Common myeloid progenitor, CD34-positive (primary cell): ENCODE measurements at regions not wholly inside any gene's neighbourhood (a gene's known extent, or its start where the extent isn't known, plus 50 kb on each side); places are given as distances from the start of the nearest gene placed in this dataset.
A peak's percentile ranks its signal among the peaks of the same experiment; 100 is the strongest.

Experiments
- CTCF ChIA-PET: fragments of 350-600 bp; sonication (Branson Sonifier 250); formaldehyde crosslinking; loops from one replicate; lab custom pipeline; 2021; ENCODE audit warnings: antibody characterized with exemption; lab: Charles Lee
- POLR2A ChIA-PET: fragments of 350-600 bp; sonication (Branson Sonifier 250); formaldehyde crosslinking; loops from one replicate; lab custom pipeline; 2021; ENCODE audit warnings: antibody characterized with exemption; lab: Charles Lee
- DNase-seq, 3 donors: peaks; one replicate each; pipeline versions ENCODE4 v3.0.0 to v3.0.0-alpha.2; 2013
- H3K27ac ChIP-seq, 2 experiments: 1 replicate in 1 of 2; 2 replicates in 1 of 2; pipeline ENCODE4 v1.7.0; 2013; ENCODE audit warnings: inconsistent platforms in 2 of 2, low read length in 2 of 2, mild to moderate bottlenecking in 2 of 2, low read depth in 1 of 2, moderate library complexity in 1 of 2; ENCODE audit not compliant: severe bottlenecking in 2 of 2, insufficient read depth in 1 of 2, poor library complexity in 1 of 2
- H3K27me3 ChIP-seq, 5 experiments: replicated peaks in 2 of 5; 1 replicate in 3 of 5; 2 replicates in 2 of 5; pipeline versions ENCODE4 v1.6.1 to v1.7.0; 2013; ENCODE audit warnings: low read length in 4 of 5, mild to moderate bottlenecking in 2 of 5, moderate library complexity in 2 of 5, inconsistent platforms in 1 of 5; ENCODE audit not compliant: insufficient read depth in 5 of 5, control insufficient read depth in 4 of 5
- H3K36me3 ChIP-seq, 4 experiments: 1 replicate in 2 of 4; 2 replicates in 2 of 4; pipeline versions ENCODE4 v1.6.1 to v1.7.0; 2013; ENCODE audit warnings: low read length in 3 of 4, control low read depth in 1 of 4, mild to moderate bottlenecking in 1 of 4; ENCODE audit not compliant: control insufficient read depth in 4 of 4, insufficient read depth in 4 of 4
- H3K4me1 ChIP-seq, 4 experiments: 1 replicate in 3 of 4; 2 replicates in 1 of 4; pipeline versions ENCODE4 v1.6.1 to v1.7.1; 2013; ENCODE audit warnings: low read length in 3 of 4, mild to moderate bottlenecking in 3 of 4, control low read depth in 1 of 4, inconsistent platforms in 1 of 4, moderate library complexity in 1 of 4; ENCODE audit not compliant: control insufficient read depth in 4 of 4, insufficient read depth in 4 of 4; ENCODE audit errors: control extremely low read depth in 1 of 4
- H3K4me3 ChIP-seq, 7 experiments: 1 replicate in 4 of 7; 2 replicates in 3 of 7; pipeline versions ENCODE4 v1.5.1 to v1.7.0; 2013; ENCODE audit warnings: mild to moderate bottlenecking in 7 of 7, low read length in 6 of 7, moderate library complexity in 6 of 7, inconsistent platforms in 2 of 7, low read depth in 2 of 7, control low read depth in 1 of 7; ENCODE audit not compliant: insufficient read depth in 4 of 7, control insufficient read depth in 1 of 7; ENCODE audit errors: extremely low read depth in 1 of 7
- H3K9me3 ChIP-seq, 5 experiments: 1 replicate in 4 of 5; 2 replicates in 1 of 5; pipeline versions ENCODE4 v1.6.1 to v1.7.1; 2013; ENCODE audit warnings: low read length in 4 of 5, mild to moderate bottlenecking in 2 of 5, inconsistent platforms in 1 of 5, low read depth in 1 of 5, moderate library complexity in 1 of 5; ENCODE audit not compliant: control insufficient read depth in 4 of 5, insufficient read depth in 2 of 5; ENCODE audit errors: control extremely low read depth in 1 of 5
- WGBS: methylation state at CpG from one replicate; pipeline ENCODE4 v1.1.5; 2013; ENCODE audit not compliant: insufficient coverage; 5-methylcytosine and 5-hydroxymethylcytosine counted together

- 86% methylated on average over 3 of the region's 7 CpGs for WGBS
- no peak for DNase-seq
- no peaks in the 10 kb centered on the region for H3K4me1 ChIP-seq
- no peaks in the 10 kb centered on the region for H3K27me3 ChIP-seq
- POLR2A ChIA-PET, result no interaction called here
- H3K27ac ChIP-seq, result no peak overlapping the region
- no peaks in the 10 kb centered on the region for H3K36me3 ChIP-seq
- peaks cover 0 to 2% (median 0%) of the 10 kb centered on the region in 5 experiments for H3K9me3 ChIP-seq
- H3K4me3 ChIP-seq, result no peak overlapping the region
- CTCF ChIA-PET, result interaction anchor here (1.2 kb wide), 1 partner anchor 9 kb away, joined by 3 read pairs; no protein-coding TSS in a partner anchor
These were observed 486.4 kb upstream of the DAB1 start for GRCh38 chr1:57910305-57910704.

DNA sequence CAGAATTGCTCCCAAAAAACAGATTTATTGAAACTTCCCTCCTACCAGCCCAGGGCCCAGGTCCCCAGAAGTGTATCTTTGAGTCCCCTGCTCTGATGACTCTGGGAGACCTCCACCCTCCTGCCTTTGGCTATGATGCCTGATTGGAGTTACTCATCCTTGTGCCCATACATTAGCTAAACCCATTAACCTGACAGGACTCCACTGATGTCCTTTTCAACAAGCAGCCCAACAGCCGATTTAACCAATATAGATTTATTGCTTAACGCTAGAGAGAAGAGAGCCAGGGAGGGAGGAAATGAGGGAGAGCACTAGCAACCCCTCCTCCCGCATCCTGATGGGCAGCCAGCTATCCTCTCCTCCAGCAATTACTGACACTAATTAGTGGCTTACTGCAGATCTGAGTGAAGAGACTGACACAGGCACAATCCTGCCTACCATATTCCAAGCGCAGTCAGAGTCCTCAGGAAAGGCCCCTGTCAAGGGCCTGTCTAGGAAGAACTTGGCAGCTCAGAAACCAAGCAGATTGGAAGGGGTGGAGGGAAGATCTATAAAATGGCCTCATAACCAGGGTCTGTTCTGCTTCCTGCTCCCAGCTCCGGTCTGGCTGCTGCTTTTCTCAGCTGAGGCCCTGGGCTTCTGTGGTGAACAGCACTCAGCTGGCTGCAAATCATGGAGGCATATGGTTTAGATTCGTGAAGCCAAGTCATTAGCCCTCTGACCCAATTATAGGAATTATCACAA is 484.5 kb upstream of the DAB1 start:
- Histone ChIP-seq H3K9me3 (peaks cover 0 to 5% (median 0%) of the 10 kb centered on the region in 5 experiments), H3K27ac (no peak overlapping the region), H3K27me3 (no peaks in the 10 kb centered on the region), H3K4me3 (no peak overlapping the region), H3K4me1 (no peaks in the 10 kb centered on the region), H3K36me3 (no peaks in the 10 kb centered on the region)
- ChIA-PET POLR2A (no interaction called here), CTCF (no interaction called here)
- no peak for DNase-seq
- WGBS, result 100% methylated on average over 2 of the region's 6 CpGs

- ChIA-PET POLR2A (no interaction called here), CTCF (interaction anchor here (0.6 kb wide), 1 partner anchor 8 kb away, joined by 3 read pairs; no protein-coding TSS in a partner anchor)
- peak overlapping the region in 1 of 7 experiments; percentile 3 for H3K4me3 ChIP-seq
- H3K9me3 ChIP-seq, result peaks cover 0 to 3% (median 0%) of the 10 kb centered on the region in 5 experiments
- no peaks in the 10 kb centered on the region for H3K4me1 ChIP-seq
- no peak for DNase-seq
- peaks cover 0 to 2% (median 0%) of the 10 kb centered on the region in 5 experiments for H3K27me3 ChIP-seq
- 92% methylated on average over 5 of the region's 7 CpGs for WGBS
- no peak overlapping the region for H3K27ac ChIP-seq
- H3K36me3 ChIP-seq, result no peaks in the 10 kb centered on the region
These were observed 477.5 kb upstream of the DAB1 start for GRCh38 chr1:57901208-57901919.

GRCh38 chr1:57898531-57898930 is 474.7 kb upstream of the DAB1 start:
- Histone ChIP-seq H3K9me3 (no peaks in the 10 kb centered on the region), H3K4me3 (no peak overlapping the region), H3K27me3 (peaks cover 0 to 2% (median 0%) of the 10 kb centered on the region in 5 experiments), H3K36me3 (no peaks in the 10 kb centered on the region), H3K4me1 (no peaks in the 10 kb centered on the region), H3K27ac (no peak overlapping the region)
- POLR2A ChIA-PET, result no interaction called here
- CTCF ChIA-PET, result no interaction called here
- 100% methylated on average over 1 of the region's 7 CpGs for WGBS
- DNase-seq, result no peak

DNA sequence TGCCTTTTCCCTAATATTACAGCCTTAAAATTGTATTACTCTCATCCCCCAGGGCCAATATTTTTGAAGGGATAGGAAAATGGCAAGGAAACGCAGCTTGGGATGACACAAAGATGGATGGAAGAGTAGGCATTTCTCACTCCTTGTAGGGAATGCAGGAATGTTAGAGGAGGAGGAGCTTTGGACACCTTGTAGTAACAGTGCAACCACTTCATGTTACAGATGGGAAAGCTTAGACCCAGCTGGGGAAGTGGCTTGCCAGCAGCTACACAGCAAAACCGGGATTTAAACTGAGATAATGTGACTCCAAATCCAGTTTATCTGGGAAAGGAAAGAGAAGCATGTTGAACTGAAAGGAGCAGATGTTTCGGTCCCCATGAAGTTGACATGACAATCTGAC is 473.7 kb upstream of the DAB1 start:
- CTCF ChIA-PET, result no interaction called here
- no peaks in the 10 kb centered on the region for H3K36me3 ChIP-seq
- H3K4me3 ChIP-seq, result no peak overlapping the region
- WGBS, result 94% methylated on average over 3 of the region's 3 CpGs
- H3K27me3 ChIP-seq, result peaks cover 0 to 2% (median 0%) of the 10 kb centered on the region in 5 experiments
- H3K9me3 ChIP-seq, result no peaks in the 10 kb centered on the region
- DNase-seq, result no peak
- H3K4me1 ChIP-seq, result no peaks in the 10 kb centered on the region
- no peak overlapping the region for H3K27ac ChIP-seq
- POLR2A ChIA-PET, result no interaction called here

DNA sequence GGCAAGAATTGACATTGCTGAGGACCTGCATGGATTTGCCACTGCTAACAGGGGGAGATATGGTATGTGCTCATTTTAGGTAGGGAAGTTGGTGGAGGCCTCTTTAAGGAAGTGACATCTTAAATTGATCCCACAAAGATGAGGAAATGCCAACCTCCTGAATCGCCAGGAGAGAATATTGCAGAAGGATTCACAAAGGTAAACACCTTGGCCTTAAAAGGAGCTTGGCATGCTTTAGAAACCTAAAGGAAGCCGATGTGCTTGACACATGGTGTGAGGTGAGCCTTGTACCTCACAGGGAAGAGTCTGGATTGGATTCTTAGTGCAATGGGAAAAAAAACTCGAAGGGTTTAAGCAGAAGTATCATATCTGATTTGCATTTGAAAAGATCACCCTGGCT is 470.5 kb upstream of the DAB1 start:
- H3K9me3 ChIP-seq, result no peaks in the 10 kb centered on the region
- H3K36me3 ChIP-seq, result no peaks in the 10 kb centered on the region
- peaks cover 0 to 2% (median 0%) of the 10 kb centered on the region in 5 experiments for H3K27me3 ChIP-seq
- no peak overlapping the region for H3K4me3 ChIP-seq
- POLR2A ChIA-PET, result no interaction called here
- CTCF ChIA-PET, result no interaction called here
- no peak for DNase-seq
- WGBS, result 65% methylated on average over 3 of the region's 3 CpGs
- H3K4me1 ChIP-seq, result no peaks in the 10 kb centered on the region
- no peak overlapping the region for H3K27ac ChIP-seq

- no peaks in the 10 kb centered on the region for H3K27me3 ChIP-seq
- ChIA-PET CTCF (no interaction called here), POLR2A (no interaction called here)
- no peaks in the 10 kb centered on the region for H3K36me3 ChIP-seq
- DNase-seq, result no peak
- no peaks in the 10 kb centered on the region for H3K4me1 ChIP-seq
- no CpG with 5 or more reads among the region's 7 CpGs for WGBS
- H3K9me3 ChIP-seq, result no peaks in the 10 kb centered on the region
- no peak overlapping the region for H3K4me3 ChIP-seq
- H3K27ac ChIP-seq, result no peak overlapping the region
These were observed 465.9 kb upstream of the DAB1 start for GRCh38 chr1:57889676-57890320.
